GM23338 (cell line): ENCODE measurements at regions not wholly inside any gene's neighbourhood (a gene's known extent, or its start where the extent isn't known, plus 50 kb on each side); places are given as distances from the start of the nearest gene placed in this dataset.

Experiments
- ATAC-seq: fragments of 200-7000 bp; cut with Tn5 transposase; 3 replicates; pipeline ENCODE4 v1.9.1; 2020
- DNase-seq: peaks from one replicate; pipeline ENCODE4 v3.0.0-alpha.2; 2015; ENCODE audit warnings: low spot score
- H2AFZ ChIP-seq: fragments of 200-600 bp; sonication (generic); 2 replicates; pipeline ENCODE4 v1.8.0; 2016; ENCODE audit warnings: antibody characterized with exemption, mild to moderate bottlenecking, moderate library complexity
- H3F3A ChIP-seq: fragments of 200-600 bp; sonication (generic); replicated peaks from 2 replicates; pipeline ENCODE4 v1.8.0; 2017; ENCODE audit warnings: antibody characterized with exemption, mixed run types, low read depth
- H3K27ac ChIP-seq: fragments of 200-600 bp; sonication (generic); 2 replicates; pipeline ENCODE4 v1.6.1; 2016; ENCODE audit warnings: low read depth
- H3K27me3 ChIP-seq: fragments of 200-600 bp; sonication (generic); 2 replicates; pipeline ENCODE4 v1.8.0; 2016; ENCODE audit warnings: mild to moderate bottlenecking, mixed run types, moderate library complexity; ENCODE audit not compliant: insufficient read depth
- H3K36me3 ChIP-seq: fragments of 200-600 bp; sonication (generic); 2 replicates; pipeline ENCODE4 v1.8.0; 2016; ENCODE audit warnings: mild to moderate bottlenecking; ENCODE audit not compliant: insufficient read depth
- H3K4me1 ChIP-seq: fragments of 200-600 bp; sonication (generic); 2 replicates; pipeline ENCODE4 v1.8.0; 2016; ENCODE audit warnings: mild to moderate bottlenecking, moderate library complexity; ENCODE audit not compliant: insufficient read depth
- H3K4me2 ChIP-seq: fragments of 200-600 bp; sonication (generic); 2 replicates; pipeline ENCODE4 v1.7.1; 2017; ENCODE audit warnings: mixed run types
- H3K4me3 ChIP-seq: fragments of 200-600 bp; sonication (generic); 2 replicates; pipeline ENCODE4 v1.6.1; 2016; ENCODE audit warnings: mixed run types
- H3K79me2 ChIP-seq: fragments of 200-600 bp; sonication (generic); replicated peaks from 2 replicates; pipeline ENCODE4 v1.8.0; 2017; ENCODE audit warnings: mild to moderate bottlenecking; ENCODE audit not compliant: insufficient read depth
- H3K9me2 ChIP-seq: fragments of 200-600 bp; sonication (generic); 2 replicates; pipeline ENCODE4 v1.8.0; 2017; ENCODE audit not compliant: insufficient read depth
- H4K20me1 ChIP-seq: fragments of 200-600 bp; sonication (generic); replicated peaks from 2 replicates; pipeline ENCODE4 v1.8.0; 2017; ENCODE audit warnings: mild to moderate bottlenecking; ENCODE audit not compliant: insufficient read depth
- H3K27ac Mint-ChIP-seq: 2 replicates; pipeline ENCODE4 v1.8.0; 2020; ENCODE audit warnings: inconsistent platforms, mild to moderate bottlenecking, moderate library complexity, mixed read lengths
- H3K27me3 Mint-ChIP-seq: 3 replicates; pipeline ENCODE4 v1.8.0; 2022; ENCODE audit warnings: low read depth, mild to moderate bottlenecking, moderate library complexity, mixed read lengths, inconsistent platforms; ENCODE audit not compliant: insufficient read depth, poor library complexity
- H3K36me3 Mint-ChIP-seq: 3 replicates; pipeline ENCODE4 v1.8.0; 2021; ENCODE audit warnings: low read depth, mild to moderate bottlenecking, inconsistent platforms, moderate library complexity, mixed read lengths
- H3K4me1 Mint-ChIP-seq: 3 replicates; pipeline ENCODE4 v1.8.0; 2020; ENCODE audit warnings: mild to moderate bottlenecking, inconsistent platforms, mixed read lengths
- H3K4me3 Mint-ChIP-seq: 3 replicates; pipeline ENCODE4 v1.8.0; 2021; ENCODE audit warnings: moderate library complexity, mild to moderate bottlenecking, inconsistent platforms, mixed read lengths
- H3K9me3 Mint-ChIP-seq: 3 replicates; pipeline ENCODE4 v1.8.0; 2020; ENCODE audit warnings: moderate library complexity, mild to moderate bottlenecking, inconsistent platforms, mixed read lengths
- CREB1 ChIP-seq: fragments of 250-450 bp; sonication (Bioruptor Pico); IDR thresholded peaks from 2 replicates; pipeline ENCODE4 v1.5.0; 2020; ENCODE audit warnings: low read depth, mild to moderate bottlenecking, moderate library complexity
- ETS1 ChIP-seq: IDR thresholded peaks from 2 replicates; pipeline ENCODE4 v1.6.1; 2016; ENCODE audit warnings: antibody characterized with exemption
- EZH2 ChIP-seq: fragments of 200-600 bp; sonication (generic); IDR thresholded peaks from one replicate; pipeline ENCODE4 v1.8.0; 2017; ENCODE audit warnings: antibody characterized with exemption, mild to moderate bottlenecking, low read depth; ENCODE audit not compliant: unreplicated experiment
- EZH2phosphoT487 ChIP-seq: fragments of 200-600 bp; sonication (generic); IDR thresholded peaks from one replicate; pipeline ENCODE4 v1.8.1; 2018; ENCODE audit warnings: antibody characterized with exemption; ENCODE audit not compliant: unreplicated experiment
- JUNB ChIP-seq: IDR thresholded peaks from one replicate; pipeline ENCODE4 v1.6.1; 2016; ENCODE audit warnings: antibody characterized with exemption; ENCODE audit not compliant: unreplicated experiment
- NANOG ChIP-seq: IDR thresholded peaks from 2 replicates; pipeline ENCODE4 v1.6.1; 2016; ENCODE audit warnings: antibody characterized with exemption, borderline replicate concordance
- POLR2AphosphoS5 ChIP-seq: IDR thresholded peaks from 2 replicates; pipeline ENCODE4 v1.6.1; 2016; ENCODE audit warnings: antibody characterized with exemption, low read depth
- REST ChIP-seq: IDR thresholded peaks from one replicate; pipeline ENCODE4 v1.6.1; 2018; ENCODE audit warnings: antibody characterized with exemption; ENCODE audit not compliant: unreplicated experiment
- STAT1 ChIP-seq: IDR thresholded peaks from one replicate; pipeline ENCODE4 v1.6.1; 2016; ENCODE audit warnings: antibody characterized with exemption; ENCODE audit not compliant: unreplicated experiment
- ZNF114 ChIP-seq: fragments of 250-450 bp; sonication (Bioruptor Pico); IDR thresholded peaks from 2 replicates; pipeline ENCODE4 v1.5.0; 2020; ENCODE audit warnings: mild to moderate bottlenecking, moderate library complexity
- ZNF331 ChIP-seq: fragments of 250-450 bp; sonication (Bioruptor Pico); IDR thresholded peaks from 2 replicates; pipeline ENCODE4 v1.5.0; 2020; ENCODE audit warnings: low read depth, mild to moderate bottlenecking, moderate library complexity
- TF ChIP-seq, protein P1 (sequence below): fragments of 250-450 bp; sonication (Bioruptor Pico); IDR thresholded peaks from 2 replicates; pipeline ENCODE4 v1.5.0; 2020; ENCODE audit warnings: mild to moderate bottlenecking, moderate library complexity

- no peak overlapping the region for H3K27ac Mint-ChIP-seq
- H2AFZ ChIP-seq, result no peak overlapping the region
- peaks cover under 1% of the 10 kb centered on the region; the same call in 1 of the 2 replicates for H3K9me2 ChIP-seq
- no peak overlapping the region for H3K4me3 Mint-ChIP-seq
- ATAC-seq, result no peak
- H3K79me2 ChIP-seq, result no peaks in the 10 kb centered on the region
- peaks cover 4% of the 10 kb centered on the region; the same call in 1 of the 2 replicates for H3K36me3 ChIP-seq
- H3K9me3 Mint-ChIP-seq, result no peaks in the 10 kb centered on the region
- peaks cover 9% of the 10 kb centered on the region for H3K4me1 Mint-ChIP-seq
- no peaks in the 10 kb centered on the region for H3K27me3 ChIP-seq
- H3K27me3 Mint-ChIP-seq, result peaks cover 5% of the 10 kb centered on the region
- H3K36me3 Mint-ChIP-seq, result peaks cover 32% of the 10 kb centered on the region
- no peak for DNase-seq
- no peaks in the 10 kb centered on the region for H3K4me1 ChIP-seq
- H4K20me1 ChIP-seq, result peaks cover 8% of the 10 kb centered on the region
- TF ChIP-seq ETS1, result no peak
- no peak for TF ChIP-seq NANOG
- no peak for TF ChIP-seq CREB1 (CRISPR knock-in tag)
- TF ChIP-seq ZNF331, result no peak
- TF ChIP-seq EZH2, result no peak
- TF ChIP-seq ZNF114 (CRISPR knock-in tag), result no peak
- TF ChIP-seq, protein P1, sequence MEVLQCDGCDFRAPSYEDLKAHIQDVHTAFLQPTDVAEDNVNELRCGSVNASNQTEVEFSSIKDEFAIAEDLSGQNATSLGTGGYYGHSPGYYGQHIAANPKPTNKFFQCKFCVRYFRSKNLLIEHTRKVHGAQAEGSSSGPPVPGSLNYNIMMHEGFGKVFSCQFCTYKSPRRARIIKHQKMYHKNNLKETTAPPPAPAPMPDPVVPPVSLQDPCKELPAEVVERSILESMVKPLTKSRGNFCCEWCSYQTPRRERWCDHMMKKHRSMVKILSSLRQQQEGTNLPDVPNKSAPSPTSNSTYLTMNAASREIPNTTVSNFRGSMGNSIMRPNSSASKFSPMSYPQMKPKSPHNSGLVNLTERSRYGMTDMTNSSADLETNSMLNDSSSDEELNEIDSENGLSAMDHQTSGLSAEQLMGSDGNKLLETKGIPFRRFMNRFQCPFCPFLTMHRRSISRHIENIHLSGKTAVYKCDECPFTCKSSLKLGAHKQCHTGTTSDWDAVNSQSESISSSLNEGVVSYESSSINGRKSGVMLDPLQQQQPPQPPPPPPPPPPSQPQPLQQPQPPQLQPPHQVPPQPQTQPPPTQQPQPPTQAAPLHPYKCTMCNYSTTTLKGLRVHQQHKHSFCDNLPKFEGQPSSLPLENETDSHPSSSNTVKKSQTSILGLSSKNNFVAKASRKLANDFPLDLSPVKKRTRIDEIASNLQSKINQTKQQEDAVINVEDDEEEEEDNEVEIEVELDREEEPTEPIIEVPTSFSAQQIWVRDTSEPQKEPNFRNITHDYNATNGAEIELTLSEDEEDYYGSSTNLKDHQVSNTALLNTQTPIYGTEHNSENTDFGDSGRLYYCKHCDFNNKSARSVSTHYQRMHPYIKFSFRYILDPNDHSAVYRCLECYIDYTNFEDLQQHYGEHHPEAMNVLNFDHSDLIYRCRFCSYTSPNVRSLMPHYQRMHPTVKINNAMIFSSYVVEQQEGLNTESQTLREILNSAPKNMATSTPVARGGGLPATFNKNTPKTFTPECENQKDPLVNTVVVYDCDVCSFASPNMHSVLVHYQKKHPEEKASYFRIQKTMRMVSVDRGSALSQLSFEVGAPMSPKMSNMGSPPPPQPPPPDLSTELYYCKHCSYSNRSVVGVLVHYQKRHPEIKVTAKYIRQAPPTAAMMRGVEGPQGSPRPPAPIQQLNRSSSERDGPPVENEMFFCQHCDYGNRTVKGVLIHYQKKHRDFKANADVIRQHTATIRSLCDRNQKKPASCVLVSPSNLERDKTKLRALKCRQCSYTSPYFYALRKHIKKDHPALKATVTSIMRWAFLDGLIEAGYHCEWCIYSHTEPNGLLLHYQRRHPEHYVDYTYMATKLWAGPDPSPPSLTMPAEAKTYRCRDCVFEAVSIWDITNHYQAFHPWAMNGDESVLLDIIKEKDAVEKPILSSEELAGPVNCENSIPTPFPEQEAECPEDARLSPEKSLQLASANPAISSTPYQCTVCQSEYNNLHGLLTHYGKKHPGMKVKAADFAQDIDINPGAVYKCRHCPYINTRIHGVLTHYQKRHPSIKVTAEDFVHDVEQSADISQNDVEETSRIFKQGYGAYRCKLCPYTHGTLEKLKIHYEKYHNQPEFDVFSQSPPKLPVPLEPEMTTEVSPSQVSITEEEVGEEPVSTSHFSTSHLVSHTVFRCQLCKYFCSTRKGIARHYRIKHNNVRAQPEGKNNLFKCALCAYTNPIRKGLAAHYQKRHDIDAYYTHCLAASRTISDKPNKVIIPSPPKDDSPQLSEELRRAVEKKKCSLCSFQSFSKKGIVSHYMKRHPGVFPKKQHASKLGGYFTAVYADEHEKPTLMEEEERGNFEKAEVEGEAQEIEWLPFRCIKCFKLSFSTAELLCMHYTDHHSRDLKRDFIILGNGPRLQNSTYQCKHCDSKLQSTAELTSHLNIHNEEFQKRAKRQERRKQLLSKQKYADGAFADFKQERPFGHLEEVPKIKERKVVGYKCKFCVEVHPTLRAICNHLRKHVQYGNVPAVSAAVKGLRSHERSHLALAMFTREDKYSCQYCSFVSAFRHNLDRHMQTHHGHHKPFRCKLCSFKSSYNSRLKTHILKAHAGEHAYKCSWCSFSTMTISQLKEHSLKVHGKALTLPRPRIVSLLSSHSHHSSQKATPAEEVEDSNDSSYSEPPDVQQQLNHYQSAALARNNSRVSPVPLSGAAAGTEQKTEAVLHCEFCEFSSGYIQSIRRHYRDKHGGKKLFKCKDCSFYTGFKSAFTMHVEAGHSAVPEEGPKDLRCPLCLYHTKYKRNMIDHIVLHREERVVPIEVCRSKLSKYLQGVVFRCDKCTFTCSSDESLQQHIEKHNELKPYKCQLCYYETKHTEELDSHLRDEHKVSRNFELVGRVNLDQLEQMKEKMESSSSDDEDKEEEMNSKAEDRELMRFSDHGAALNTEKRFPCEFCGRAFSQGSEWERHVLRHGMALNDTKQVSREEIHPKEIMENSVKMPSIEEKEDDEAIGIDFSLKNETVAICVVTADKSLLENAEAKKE (CRISPR knock-in tag), result no peak
- TF ChIP-seq POLR2AphosphoS5, result no peak
- TF ChIP-seq STAT1, result no peak
- TF ChIP-seq EZH2phosphoT487, result no peak
- TF ChIP-seq REST, result no peak
- no peak for TF ChIP-seq JUNB
- no peak overlapping the region for H3K4me3 ChIP-seq
- no peak overlapping the region for H3K4me2 ChIP-seq
- no peak overlapping the region for H3K27ac ChIP-seq
- H3F3A ChIP-seq, result no peaks in the 10 kb centered on the region
These were observed 479.0 kb downstream of the SIPA1L2 start for GRCh38 chr1:232150770-232151548.
